HG02642 (cell line): ENCODE measurements at regions not wholly inside any gene's neighbourhood (a gene's known extent, or its start where the extent isn't known, plus 50 kb on each side); places are given as distances from the start of the nearest gene placed in this dataset.

ENCODE experiments used
- ATAC-seq: cut with Tn5 transposase; IDR thresholded peaks from one replicate; pipeline ENCODE4 v1.9.1; 2021; ENCODE audit warnings: mild to moderate bottlenecking; ENCODE audit not compliant: unreplicated experiment, poor library complexity

DNA sequence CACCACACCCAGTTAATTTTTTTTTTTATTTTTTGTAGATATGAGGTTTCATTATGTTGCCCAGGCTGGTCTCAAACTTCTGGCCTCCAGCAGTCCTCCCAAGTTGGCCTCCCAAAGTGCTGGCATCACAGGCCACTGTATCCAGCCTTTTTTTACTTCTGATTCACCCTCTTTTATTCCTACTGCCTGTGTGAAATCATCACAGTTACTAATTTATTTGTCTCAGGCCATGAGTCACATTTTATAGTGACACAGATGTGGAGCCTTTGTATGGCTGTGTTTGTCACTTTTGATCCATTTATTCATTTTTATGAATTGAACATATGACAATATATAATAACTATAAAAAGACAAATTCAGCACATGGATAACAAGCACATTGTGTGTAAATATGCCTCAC is 67.1 kb upstream of the SNX2 start:
- no peak for ATAC-seq

GRCh38 chr5:122713041-122713440 is 61.8 kb upstream of the SNX2 start:
- ATAC-seq, result no peak

- ATAC-seq, result no peak
Observed at GRCh38 chr5:122715095-122715494, 59.8 kb upstream of the SNX2 start.

- no peak for ATAC-seq
Observed at GRCh38 chr5:122718611-122719010, 56.3 kb upstream of the SNX2 start.

DNA sequence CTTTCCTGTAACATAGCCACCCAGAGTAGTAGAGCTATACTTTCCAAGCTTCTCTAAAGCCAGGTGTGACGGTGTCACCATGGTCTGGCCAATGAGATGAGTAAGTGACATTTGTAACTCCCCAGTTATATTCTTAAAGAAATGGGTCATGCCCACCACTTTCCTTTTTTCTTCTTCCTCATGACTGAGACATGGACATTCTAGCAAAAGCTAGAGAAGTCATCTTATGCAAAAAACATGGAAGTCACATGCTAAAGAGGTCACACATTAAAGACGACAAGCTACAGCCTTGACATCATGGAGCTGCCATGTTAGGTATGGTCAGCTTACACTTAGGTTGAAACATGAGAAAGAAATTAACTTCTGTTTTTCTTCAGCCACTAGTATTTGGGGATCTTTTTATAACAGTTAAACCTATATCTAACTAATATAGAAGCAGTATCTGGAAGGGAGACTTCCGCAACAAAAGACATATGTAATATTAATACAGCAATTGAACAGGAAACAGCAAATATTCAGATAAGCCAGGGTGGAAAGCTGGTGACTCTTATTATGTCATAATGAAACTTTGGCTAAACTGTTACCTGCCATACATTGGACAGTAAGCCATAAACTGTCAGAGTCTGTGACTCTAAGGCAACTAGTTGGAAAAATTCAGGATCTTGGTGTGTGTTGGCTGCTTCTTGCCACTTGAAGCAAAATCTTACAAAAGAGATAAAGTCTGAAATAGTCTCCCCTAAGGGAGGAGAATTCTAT is 54.7 kb upstream of the SNX2 start:
- no peak for ATAC-seq

- no peak for ATAC-seq
Observed at GRCh38 chr5:122721127-122721526, 53.8 kb upstream of the SNX2 start.

GRCh38 chr5:122722341-122722740 is 52.5 kb upstream of the SNX2 start:
- ATAC-seq, result no peak

GRCh38 chr5:122723606-122724352 is 51.1 kb upstream of the SNX2 start:
- peak; percentile 95 for ATAC-seq
